Stimulated activated CD8-positive, alpha-beta memory T cell treated with anti-CD3 and anti-CD28 coated beads, Interleukin-4, amount 100 ng/mL, for 1 hour (primary cell): ENCODE measurements at regions not wholly inside any gene's neighbourhood (a gene's known extent, or its start where the extent isn't known, plus 50 kb on each side); places are given as distances from the start of the nearest gene placed in this dataset.
"Not testable (repeated sequence)": the region's sequence is repeated elsewhere in the genome, so short reads cannot be mapped to it uniquely, and the experiment has no call there.

Experiments used
- DNase-seq, 2 donors: peaks; one replicate each; pipeline ENCODE4 v3.0.0-alpha.2; 2020; ENCODE audit warnings: low read depth in 2 of 2, low spot score in 1 of 2

- DNase-seq, result no peak
Observed at GRCh38 chr10:30765022-30765615, 135.6 kb upstream of the LYZL2 start.

- no peak for DNase-seq
Observed at GRCh38 chr10:30763918-30764317, 134.4 kb upstream of the LYZL2 start.

GRCh38 chr10:30762620-30763019, 133.1 kb upstream of the LYZL2 start:
- DNase-seq, result no peak

- no peak for DNase-seq
Observed at GRCh38 chr10:30759423-30759822, 129.9 kb upstream of the LYZL2 start.

- DNase-seq, result no peak
Observed at GRCh38 chr10:30758338-30758737, 128.8 kb upstream of the LYZL2 start.

- no peak for DNase-seq
Observed at GRCh38 chr10:30756896-30757295, 127.3 kb upstream of the LYZL2 start.

GRCh38 chr10:30756151-30756550, 126.6 kb upstream of the LYZL2 start:
- DNase-seq, result no peak

GRCh38 chr10:30755441-30755953, 125.9 kb upstream of the LYZL2 start:
- DNase-seq, result no peak

GRCh38 chr10:30752481-30752881, 122.9 kb upstream of the LYZL2 start:
- no peak for DNase-seq

GRCh38 chr10:30751678-30752331, 122.3 kb upstream of the LYZL2 start:
- peak in 1 of 2 donors; percentile 31 for DNase-seq

GRCh38 chr10:30750971-30751677, 121.6 kb upstream of the LYZL2 start:
- no peak for DNase-seq

- DNase-seq, result no peak
Observed at GRCh38 chr10:30749385-30749784, 119.8 kb upstream of the LYZL2 start.

GRCh38 chr10:30748152-30748973, 118.8 kb upstream of the LYZL2 start:
- DNase-seq, result no peak

GRCh38 chr10:30747633-30748032, 118.1 kb upstream of the LYZL2 start:
- no peak for DNase-seq

- no peak for DNase-seq
Observed at GRCh38 chr10:30745953-30746352, 116.4 kb upstream of the LYZL2 start.

- DNase-seq, result no peak
Observed at GRCh38 chr10:30744106-30744505, 114.6 kb upstream of the LYZL2 start.

GRCh38 chr10:30743586-30743985, 114.0 kb upstream of the LYZL2 start:
- DNase-seq, result no peak

GRCh38 chr10:30742471-30742870, 112.9 kb upstream of the LYZL2 start:
- no peak for DNase-seq

GRCh38 chr10:30740774-30741173, 111.2 kb upstream of the LYZL2 start:
- DNase-seq, result not testable (repeated sequence)

- no peak for DNase-seq
Observed at GRCh38 chr10:30738416-30738815, 108.9 kb upstream of the LYZL2 start.

- no peak for DNase-seq
Observed at GRCh38 chr10:30737931-30738391, 108.4 kb upstream of the LYZL2 start.
